ENCODE measurements at regions not wholly inside any gene's neighbourhood (a gene's known extent, or its start where the extent isn't known, plus 50 kb on each side); places are given as distances from the start of the nearest gene placed in this dataset.

DNA sequence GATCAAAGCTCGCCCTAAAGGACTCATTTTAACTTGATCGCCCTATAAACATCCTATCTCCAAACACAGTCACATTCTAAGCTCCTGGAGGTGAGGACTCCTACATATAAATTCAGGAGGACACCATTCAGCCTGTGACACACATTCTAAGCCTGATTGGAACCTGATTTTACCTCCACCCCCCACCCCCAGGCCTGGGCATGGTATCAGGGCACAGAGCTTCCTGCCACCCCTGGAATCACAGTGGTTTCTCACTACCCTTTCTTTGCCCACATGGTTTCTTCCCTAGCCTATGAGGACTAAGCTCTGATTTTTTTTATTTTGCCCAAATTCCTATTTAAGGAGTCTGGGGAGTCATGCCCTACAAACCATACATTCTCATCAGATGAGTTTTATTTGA is 428.1 kb upstream of the ID2 start (continued):
- TF ChIP-seq, protein P1, sequence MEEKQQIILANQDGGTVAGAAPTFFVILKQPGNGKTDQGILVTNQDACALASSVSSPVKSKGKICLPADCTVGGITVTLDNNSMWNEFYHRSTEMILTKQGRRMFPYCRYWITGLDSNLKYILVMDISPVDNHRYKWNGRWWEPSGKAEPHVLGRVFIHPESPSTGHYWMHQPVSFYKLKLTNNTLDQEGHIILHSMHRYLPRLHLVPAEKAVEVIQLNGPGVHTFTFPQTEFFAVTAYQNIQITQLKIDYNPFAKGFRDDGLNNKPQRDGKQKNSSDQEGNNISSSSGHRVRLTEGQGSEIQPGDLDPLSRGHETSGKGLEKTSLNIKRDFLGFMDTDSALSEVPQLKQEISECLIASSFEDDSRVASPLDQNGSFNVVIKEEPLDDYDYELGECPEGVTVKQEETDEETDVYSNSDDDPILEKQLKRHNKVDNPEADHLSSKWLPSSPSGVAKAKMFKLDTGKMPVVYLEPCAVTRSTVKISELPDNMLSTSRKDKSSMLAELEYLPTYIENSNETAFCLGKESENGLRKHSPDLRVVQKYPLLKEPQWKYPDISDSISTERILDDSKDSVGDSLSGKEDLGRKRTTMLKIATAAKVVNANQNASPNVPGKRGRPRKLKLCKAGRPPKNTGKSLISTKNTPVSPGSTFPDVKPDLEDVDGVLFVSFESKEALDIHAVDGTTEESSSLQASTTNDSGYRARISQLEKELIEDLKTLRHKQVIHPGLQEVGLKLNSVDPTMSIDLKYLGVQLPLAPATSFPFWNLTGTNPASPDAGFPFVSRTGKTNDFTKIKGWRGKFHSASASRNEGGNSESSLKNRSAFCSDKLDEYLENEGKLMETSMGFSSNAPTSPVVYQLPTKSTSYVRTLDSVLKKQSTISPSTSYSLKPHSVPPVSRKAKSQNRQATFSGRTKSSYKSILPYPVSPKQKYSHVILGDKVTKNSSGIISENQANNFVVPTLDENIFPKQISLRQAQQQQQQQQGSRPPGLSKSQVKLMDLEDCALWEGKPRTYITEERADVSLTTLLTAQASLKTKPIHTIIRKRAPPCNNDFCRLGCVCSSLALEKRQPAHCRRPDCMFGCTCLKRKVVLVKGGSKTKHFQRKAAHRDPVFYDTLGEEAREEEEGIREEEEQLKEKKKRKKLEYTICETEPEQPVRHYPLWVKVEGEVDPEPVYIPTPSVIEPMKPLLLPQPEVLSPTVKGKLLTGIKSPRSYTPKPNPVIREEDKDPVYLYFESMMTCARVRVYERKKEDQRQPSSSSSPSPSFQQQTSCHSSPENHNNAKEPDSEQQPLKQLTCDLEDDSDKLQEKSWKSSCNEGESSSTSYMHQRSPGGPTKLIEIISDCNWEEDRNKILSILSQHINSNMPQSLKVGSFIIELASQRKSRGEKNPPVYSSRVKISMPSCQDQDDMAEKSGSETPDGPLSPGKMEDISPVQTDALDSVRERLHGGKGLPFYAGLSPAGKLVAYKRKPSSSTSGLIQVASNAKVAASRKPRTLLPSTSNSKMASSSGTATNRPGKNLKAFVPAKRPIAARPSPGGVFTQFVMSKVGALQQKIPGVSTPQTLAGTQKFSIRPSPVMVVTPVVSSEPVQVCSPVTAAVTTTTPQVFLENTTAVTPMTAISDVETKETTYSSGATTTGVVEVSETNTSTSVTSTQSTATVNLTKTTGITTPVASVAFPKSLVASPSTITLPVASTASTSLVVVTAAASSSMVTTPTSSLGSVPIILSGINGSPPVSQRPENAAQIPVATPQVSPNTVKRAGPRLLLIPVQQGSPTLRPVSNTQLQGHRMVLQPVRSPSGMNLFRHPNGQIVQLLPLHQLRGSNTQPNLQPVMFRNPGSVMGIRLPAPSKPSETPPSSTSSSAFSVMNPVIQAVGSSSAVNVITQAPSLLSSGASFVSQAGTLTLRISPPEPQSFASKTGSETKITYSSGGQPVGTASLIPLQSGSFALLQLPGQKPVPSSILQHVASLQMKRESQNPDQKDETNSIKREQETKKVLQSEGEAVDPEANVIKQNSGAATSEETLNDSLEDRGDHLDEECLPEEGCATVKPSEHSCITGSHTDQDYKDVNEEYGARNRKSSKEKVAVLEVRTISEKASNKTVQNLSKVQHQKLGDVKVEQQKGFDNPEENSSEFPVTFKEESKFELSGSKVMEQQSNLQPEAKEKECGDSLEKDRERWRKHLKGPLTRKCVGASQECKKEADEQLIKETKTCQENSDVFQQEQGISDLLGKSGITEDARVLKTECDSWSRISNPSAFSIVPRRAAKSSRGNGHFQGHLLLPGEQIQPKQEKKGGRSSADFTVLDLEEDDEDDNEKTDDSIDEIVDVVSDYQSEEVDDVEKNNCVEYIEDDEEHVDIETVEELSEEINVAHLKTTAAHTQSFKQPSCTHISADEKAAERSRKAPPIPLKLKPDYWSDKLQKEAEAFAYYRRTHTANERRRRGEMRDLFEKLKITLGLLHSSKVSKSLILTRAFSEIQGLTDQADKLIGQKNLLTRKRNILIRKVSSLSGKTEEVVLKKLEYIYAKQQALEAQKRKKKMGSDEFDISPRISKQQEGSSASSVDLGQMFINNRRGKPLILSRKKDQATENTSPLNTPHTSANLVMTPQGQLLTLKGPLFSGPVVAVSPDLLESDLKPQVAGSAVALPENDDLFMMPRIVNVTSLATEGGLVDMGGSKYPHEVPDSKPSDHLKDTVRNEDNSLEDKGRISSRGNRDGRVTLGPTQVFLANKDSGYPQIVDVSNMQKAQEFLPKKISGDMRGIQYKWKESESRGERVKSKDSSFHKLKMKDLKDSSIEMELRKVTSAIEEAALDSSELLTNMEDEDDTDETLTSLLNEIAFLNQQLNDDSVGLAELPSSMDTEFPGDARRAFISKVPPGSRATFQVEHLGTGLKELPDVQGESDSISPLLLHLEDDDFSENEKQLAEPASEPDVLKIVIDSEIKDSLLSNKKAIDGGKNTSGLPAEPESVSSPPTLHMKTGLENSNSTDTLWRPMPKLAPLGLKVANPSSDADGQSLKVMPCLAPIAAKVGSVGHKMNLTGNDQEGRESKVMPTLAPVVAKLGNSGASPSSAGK (IDR thresholded peaks at IDR 0.05) = no peak
- no peak for TF ChIP-seq ZSCAN29 (IDR thresholded peaks at IDR 0.05)
- TF ChIP-seq, protein P2, sequence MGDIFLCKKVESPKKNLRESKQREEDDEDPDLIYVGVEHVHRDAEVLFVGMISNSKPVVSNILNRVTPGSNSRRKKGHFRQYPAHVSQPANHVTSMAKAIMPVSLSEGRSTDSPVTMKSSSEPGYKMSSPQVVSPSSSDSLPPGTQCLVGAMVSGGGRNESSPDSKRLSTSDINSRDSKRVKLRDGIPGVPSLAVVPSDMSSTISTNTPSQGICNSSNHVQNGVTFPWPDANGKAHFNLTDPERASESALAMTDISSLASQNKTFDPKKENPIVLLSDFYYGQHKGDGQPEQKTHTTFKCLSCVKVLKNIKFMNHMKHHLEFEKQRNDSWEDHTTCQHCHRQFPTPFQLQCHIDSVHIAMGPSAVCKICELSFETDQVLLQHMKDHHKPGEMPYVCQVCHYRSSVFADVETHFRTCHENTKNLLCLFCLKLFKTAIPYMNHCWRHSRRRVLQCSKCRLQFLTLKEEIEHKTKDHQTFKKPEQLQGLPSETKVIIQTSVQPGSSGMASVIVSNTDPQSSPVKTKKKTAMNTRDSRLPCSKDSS (IDR thresholded peaks at IDR 0.05; ENCODE audit: low read depth, partially characterized antibody) = no peak
- TF ChIP-seq, protein P3, sequence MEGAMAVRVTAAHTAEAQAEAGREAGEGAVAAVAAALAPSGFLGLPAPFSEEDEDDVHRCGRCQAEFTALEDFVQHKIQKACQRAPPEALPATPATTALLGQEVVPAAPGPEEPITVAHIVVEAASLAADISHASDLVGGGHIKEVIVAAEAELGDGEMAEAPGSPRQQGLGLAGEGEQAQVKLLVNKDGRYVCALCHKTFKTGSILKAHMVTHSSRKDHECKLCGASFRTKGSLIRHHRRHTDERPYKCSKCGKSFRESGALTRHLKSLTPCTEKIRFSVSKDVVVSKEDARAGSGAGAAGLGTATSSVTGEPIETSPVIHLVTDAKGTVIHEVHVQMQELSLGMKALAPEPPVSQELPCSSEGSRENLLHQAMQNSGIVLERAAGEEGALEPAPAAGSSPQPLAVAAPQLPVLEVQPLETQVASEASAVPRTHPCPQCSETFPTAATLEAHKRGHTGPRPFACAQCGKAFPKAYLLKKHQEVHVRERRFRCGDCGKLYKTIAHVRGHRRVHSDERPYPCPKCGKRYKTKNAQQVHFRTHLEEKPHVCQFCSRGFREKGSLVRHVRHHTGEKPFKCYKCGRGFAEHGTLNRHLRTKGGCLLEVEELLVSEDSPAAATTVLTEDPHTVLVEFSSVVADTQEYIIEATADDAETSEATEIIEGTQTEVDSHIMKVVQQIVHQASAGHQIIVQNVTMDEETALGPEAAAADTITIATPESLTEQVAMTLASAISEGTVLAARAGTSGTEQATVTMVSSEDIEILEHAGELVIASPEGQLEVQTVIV (CRISPR knock-in tag; IDR thresholded peaks at IDR 0.05; ENCODE audit: borderline replicate concordance) = no peak
- TF ChIP-seq, protein P4, sequence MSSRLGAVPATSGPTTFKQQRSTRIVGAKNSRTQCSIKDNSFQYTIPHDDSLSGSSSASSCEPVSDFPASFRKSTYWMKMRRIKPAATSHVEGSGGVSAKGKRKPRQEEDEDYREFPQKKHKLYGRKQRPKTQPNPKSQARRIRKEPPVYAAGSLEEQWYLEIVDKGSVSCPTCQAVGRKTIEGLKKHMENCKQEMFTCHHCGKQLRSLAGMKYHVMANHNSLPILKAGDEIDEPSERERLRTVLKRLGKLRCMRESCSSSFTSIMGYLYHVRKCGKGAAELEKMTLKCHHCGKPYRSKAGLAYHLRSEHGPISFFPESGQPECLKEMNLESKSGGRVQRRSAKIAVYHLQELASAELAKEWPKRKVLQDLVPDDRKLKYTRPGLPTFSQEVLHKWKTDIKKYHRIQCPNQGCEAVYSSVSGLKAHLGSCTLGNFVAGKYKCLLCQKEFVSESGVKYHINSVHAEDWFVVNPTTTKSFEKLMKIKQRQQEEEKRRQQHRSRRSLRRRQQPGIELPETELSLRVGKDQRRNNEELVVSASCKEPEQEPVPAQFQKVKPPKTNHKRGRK (tag; IDR thresholded peaks at IDR 0.05) = no peak
- TF ChIP-seq, protein P5, sequence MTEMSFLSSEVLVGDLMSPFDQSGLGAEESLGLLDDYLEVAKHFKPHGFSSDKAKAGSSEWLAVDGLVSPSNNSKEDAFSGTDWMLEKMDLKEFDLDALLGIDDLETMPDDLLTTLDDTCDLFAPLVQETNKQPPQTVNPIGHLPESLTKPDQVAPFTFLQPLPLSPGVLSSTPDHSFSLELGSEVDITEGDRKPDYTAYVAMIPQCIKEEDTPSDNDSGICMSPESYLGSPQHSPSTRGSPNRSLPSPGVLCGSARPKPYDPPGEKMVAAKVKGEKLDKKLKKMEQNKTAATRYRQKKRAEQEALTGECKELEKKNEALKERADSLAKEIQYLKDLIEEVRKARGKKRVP (CRISPR knock-in tag; IDR thresholded peaks at IDR 0.05) = no peak
- no peak for TF ChIP-seq FUS (optimal IDR thresholded peaks at IDR 0.05; ENCODE audit: low read depth, low read length)
- TF ChIP-seq ZNF766 (CRISPR knock-in tag; conservative IDR thresholded peaks at IDR 0.05) = no peak
- TF ChIP-seq DPF2 (IDR thresholded peaks at IDR 0.05) = no peak

Measured in K562 (cell line).